HG02571 (cell line): ENCODE measurements at regions not wholly inside any gene's neighbourhood (a gene's known extent, or its start where the extent isn't known, plus 50 kb on each side); places are given as distances from the start of the nearest gene placed in this dataset.

ENCODE experiments used
- ATAC-seq: cut with Tn5 transposase; IDR thresholded peaks from one replicate; pipeline ENCODE4 v1.9.1; 2021; ENCODE audit warnings: mild to moderate bottlenecking, moderate library complexity; ENCODE audit not compliant: unreplicated experiment

- ATAC-seq = no peak
Observed at GRCh38 chr14:86683561-86683960, 1153.6 kb downstream of the FLRT2 start.

GRCh38 chr14:86675059-86675458 is 1145.1 kb downstream of the FLRT2 start:
- no peak for ATAC-seq

- no peak for ATAC-seq
Observed at GRCh38 chr14:86673523-86673969, 1143.6 kb downstream of the FLRT2 start.

- ATAC-seq = no peak
Observed at GRCh38 chr14:86672080-86672479, 1142.1 kb downstream of the FLRT2 start.

- ATAC-seq = no peak
Observed at GRCh38 chr14:86665975-86666374, 1136.0 kb downstream of the FLRT2 start.

GRCh38 chr14:86662334-86662733 is 1132.4 kb downstream of the FLRT2 start:
- no peak for ATAC-seq

GRCh38 chr14:86654558-86655184 is 1124.7 kb downstream of the FLRT2 start:
- ATAC-seq = no peak

GRCh38 chr14:86652526-86652925 is 1122.6 kb downstream of the FLRT2 start:
- ATAC-seq = no peak

GRCh38 chr14:86646696-86647690 is 1117.0 kb downstream of the FLRT2 start:
- no peak for ATAC-seq

GRCh38 chr14:86646125-86646524 is 1116.2 kb downstream of the FLRT2 start:
- no peak for ATAC-seq

GRCh38 chr14:86641310-86641709 is 1111.4 kb downstream of the FLRT2 start:
- ATAC-seq = no peak

GRCh38 chr14:86640288-86640687 is 1110.3 kb downstream of the FLRT2 start:
- ATAC-seq = no peak

GRCh38 chr14:86639666-86640065 is 1109.7 kb downstream of the FLRT2 start:
- ATAC-seq = no peak

- ATAC-seq = no peak
Observed at GRCh38 chr14:86639146-86639545, 1109.2 kb downstream of the FLRT2 start.

- no peak for ATAC-seq
Observed at GRCh38 chr14:86627080-86627479, 1097.1 kb downstream of the FLRT2 start.

GRCh38 chr14:86626530-86626929 is 1096.6 kb downstream of the FLRT2 start:
- no peak for ATAC-seq

GRCh38 chr14:86625637-86626036 is 1095.7 kb downstream of the FLRT2 start:
- no peak for ATAC-seq

- ATAC-seq = no peak
Observed at GRCh38 chr14:86619726-86620125, 1089.8 kb downstream of the FLRT2 start.

GRCh38 chr14:86613786-86614185 is 1083.8 kb downstream of the FLRT2 start:
- ATAC-seq = no peak

GRCh38 chr14:86613126-86613525 is 1083.2 kb downstream of the FLRT2 start:
- no peak for ATAC-seq

- ATAC-seq = no peak
Observed at GRCh38 chr14:86604561-86604960, 1074.6 kb downstream of the FLRT2 start.

- ATAC-seq = no peak
Observed at GRCh38 chr14:86602263-86602662, 1072.3 kb downstream of the FLRT2 start.
